Gastrocnemius medialis (tissue), 4 donors: ENCODE measurements at regions not wholly inside any gene's neighbourhood (a gene's known extent, or its start where the extent isn't known, plus 50 kb on each side); places are given as distances from the start of the nearest gene placed in this dataset.

Experiments used
- ATAC-seq, 2 donors: fragments of 150-250 bp; one replicate each; pipeline ENCODE4 v1.9.1; 2016
- DNase-seq, 2 donors: peaks; one replicate each; pipeline ENCODE4 v3.0.0-alpha.2; 2019
- H3K27ac ChIP-seq, 4 donors: fragments of 200-600 bp; sonication (generic); 1 replicate in 1 of 4; 2 replicates in 3 of 4; pipeline ENCODE4 v1.5.1; 2016 to 2018; ENCODE audit warnings: mild to moderate bottlenecking in 2 of 4, moderate library complexity in 1 of 4
- H3K27me3 ChIP-seq, 3 donors: fragments of 200-600 bp; sonication (generic) in 2 of 3; 1 replicate in 1 of 3; 2 replicates in 2 of 3; pipeline versions ENCODE4 v1.5.1 to v1.6.0; 2016 to 2019; ENCODE audit warnings: mild to moderate bottlenecking in 1 of 3, moderate library complexity in 1 of 3
- H3K36me3 ChIP-seq, 2 donors: fragments of 200-600 bp; sonication (generic) in 1 of 2; one replicate each; pipeline ENCODE4 v1.5.1; 2017 to 2018
- H3K4me1 ChIP-seq, 2 donors: fragments of 200-600 bp; sonication (generic) in 1 of 2; one replicate each; pipeline ENCODE4 v1.5.1; 2016 to 2017; ENCODE audit warnings: mild to moderate bottlenecking in 2 of 2
- H3K4me3 ChIP-seq, 4 donors: fragments of 200-600 bp; sonication (generic) in 3 of 4; 1 replicate in 1 of 4; 2 replicates in 3 of 4; pipeline ENCODE4 v1.5.1; 2016 to 2019; ENCODE audit warnings: mild to moderate bottlenecking in 2 of 4
- H3K9me3 ChIP-seq, 3 donors: fragments of 200-600 bp; sonication (generic) in 2 of 3; 1 replicate in 1 of 3; 2 replicates in 2 of 3; pipeline ENCODE4 v1.5.1; 2016 to 2019
- POLR2A ChIP-seq, 2 donors: fragments of 450-650 bp; IDR thresholded peaks; one replicate each; pipeline ENCODE4 v1.6.1; 2017; ENCODE audit warnings: antibody characterized with exemption in 2 of 2, mild to moderate bottlenecking in 2 of 2, moderate library complexity in 2 of 2
- in situ Hi-C, 4 donors: fragments of 200-750 bp; cut with MboI; loops; one replicate each; pipeline versions ENCODE4 v1.15.0 to v1.8.0; 2017; ENCODE audit warnings: low sequenced_read_pairs in 4 of 4
- intact Hi-C: fragments of 100-400 bp; cut with DNase I; formaldehyde crosslinking; loops from one replicate; pipeline ENCODE4 v1.15.1; 2023; ENCODE audit warnings: low total_unique reads
- TF ChIP-seq, protein P1 (sequence below), 5 experiments: fragments of 450-650 bp in 3 of 5; fragments of 200-600 bp in 2 of 5; sonication (generic) in 2 of 5; IDR thresholded peaks in 4 of 5; conservative IDR thresholded peaks in 1 of 5; 1 replicate in 4 of 5; 2 replicates in 1 of 5; pipeline ENCODE4 v1.5.1; 2016 to 2019; ENCODE audit warnings: antibody characterized with exemption in 5 of 5, mild to moderate bottlenecking in 3 of 5, moderate library complexity in 3 of 5

DNA sequence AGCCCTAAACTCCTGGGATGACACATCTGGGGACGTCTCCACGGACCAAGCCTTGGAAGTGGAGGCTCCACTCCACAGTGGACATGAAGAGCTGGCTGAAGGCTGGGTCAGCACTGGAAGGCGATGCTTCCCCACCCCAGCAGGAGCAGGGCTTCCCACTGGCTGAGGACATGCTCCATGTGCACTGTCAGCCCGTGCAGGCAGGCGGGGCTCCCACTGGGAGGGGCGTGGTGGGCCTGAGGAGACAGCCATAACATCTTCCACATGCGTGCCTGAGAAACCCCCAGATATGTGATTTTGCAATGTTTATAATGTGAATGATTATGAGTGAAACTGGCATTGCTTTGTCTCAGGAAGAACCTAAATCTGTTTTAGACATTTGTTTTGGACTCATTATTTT, 231.3 kb downstream of the KLF13 start:
- Histone ChIP-seq H3K27me3 (no peaks in the 10 kb centered on the region), H3K27ac (no peak overlapping the region), H3K4me1 (peaks cover 0 to 5% of the 10 kb centered on the region in 2 donors), H3K36me3 (no peaks in the 10 kb centered on the region), H3K9me3 (no peaks in the 10 kb centered on the region), H3K4me3 (no peak overlapping the region)
- intact Hi-C loops (no loop called here), in situ Hi-C loops (no loop called here)
- no peak for TF ChIP-seq POLR2A (IDR thresholded peaks at IDR 0.05)
- TF ChIP-seq, protein P1, sequence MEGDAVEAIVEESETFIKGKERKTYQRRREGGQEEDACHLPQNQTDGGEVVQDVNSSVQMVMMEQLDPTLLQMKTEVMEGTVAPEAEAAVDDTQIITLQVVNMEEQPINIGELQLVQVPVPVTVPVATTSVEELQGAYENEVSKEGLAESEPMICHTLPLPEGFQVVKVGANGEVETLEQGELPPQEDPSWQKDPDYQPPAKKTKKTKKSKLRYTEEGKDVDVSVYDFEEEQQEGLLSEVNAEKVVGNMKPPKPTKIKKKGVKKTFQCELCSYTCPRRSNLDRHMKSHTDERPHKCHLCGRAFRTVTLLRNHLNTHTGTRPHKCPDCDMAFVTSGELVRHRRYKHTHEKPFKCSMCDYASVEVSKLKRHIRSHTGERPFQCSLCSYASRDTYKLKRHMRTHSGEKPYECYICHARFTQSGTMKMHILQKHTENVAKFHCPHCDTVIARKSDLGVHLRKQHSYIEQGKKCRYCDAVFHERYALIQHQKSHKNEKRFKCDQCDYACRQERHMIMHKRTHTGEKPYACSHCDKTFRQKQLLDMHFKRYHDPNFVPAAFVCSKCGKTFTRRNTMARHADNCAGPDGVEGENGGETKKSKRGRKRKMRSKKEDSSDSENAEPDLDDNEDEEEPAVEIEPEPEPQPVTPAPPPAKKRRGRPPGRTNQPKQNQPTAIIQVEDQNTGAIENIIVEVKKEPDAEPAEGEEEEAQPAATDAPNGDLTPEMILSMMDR (IDR thresholded peaks at IDR 0.05 in 4 of 5, conservative IDR thresholded peaks at IDR 0.05 in 1 of 5) = no peak
- no peak for DNase-seq
- no peak for ATAC-seq

DNA sequence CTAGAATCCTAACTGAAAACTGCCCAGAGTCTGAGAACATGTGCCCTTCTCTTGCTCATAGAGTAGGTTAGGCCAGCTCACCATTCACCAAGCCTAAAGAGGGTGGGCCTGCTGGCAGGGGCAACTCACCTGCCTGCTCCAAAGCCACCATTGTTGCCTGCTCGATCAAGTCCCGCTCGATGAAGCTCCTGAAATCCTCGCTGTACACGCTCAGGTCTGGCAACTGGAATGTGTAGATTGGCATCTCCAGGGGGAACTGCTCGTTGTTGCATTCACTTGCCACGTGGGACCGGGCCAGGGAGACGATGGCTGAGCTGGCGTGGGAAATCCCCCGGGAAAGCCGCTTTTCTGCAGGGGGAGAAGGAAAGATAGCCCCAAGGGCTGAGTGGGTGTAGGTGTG, 232.2 kb downstream of the KLF13 start:
- H3K4me3 ChIP-seq = no peak overlapping the region
- H3K4me1 ChIP-seq = peaks cover 0 to 5% of the 10 kb centered on the region in 2 donors
- in situ Hi-C loops (no loop called here), intact Hi-C loops (no loop called here)
- TF ChIP-seq, protein P1 (IDR thresholded peaks at IDR 0.05 in 4 of 5, conservative IDR thresholded peaks at IDR 0.05 in 1 of 5) = no peak
- no peak for TF ChIP-seq POLR2A (IDR thresholded peaks at IDR 0.05)
- no peaks in the 10 kb centered on the region for H3K27me3 ChIP-seq
- DNase-seq (no peak), ATAC-seq (no peak)
- H3K36me3 ChIP-seq = no peaks in the 10 kb centered on the region
- no peaks in the 10 kb centered on the region for H3K9me3 ChIP-seq
- no peak overlapping the region for H3K27ac ChIP-seq

DNA sequence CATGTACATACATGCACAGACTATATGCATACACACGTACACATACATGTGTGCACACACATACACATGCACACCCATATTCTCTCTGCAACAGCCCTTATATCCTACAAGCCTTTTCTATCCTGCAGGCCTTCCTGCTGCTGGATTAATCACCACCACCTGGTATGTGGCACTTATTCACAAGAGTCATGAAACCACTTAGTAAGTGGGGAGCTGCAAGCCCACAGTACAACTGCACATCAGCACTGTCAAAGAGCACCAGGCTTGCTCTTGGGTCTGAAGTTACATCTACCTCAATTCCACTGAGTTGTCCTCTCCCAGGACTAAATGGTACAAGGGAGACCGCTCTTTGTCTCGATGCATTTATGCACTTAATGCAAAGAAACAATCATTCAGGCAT, 233.2 kb downstream of the KLF13 start:
- no peak for TF ChIP-seq POLR2A (IDR thresholded peaks at IDR 0.05)
- TF ChIP-seq, protein P1 (IDR thresholded peaks at IDR 0.05 in 4 of 5, conservative IDR thresholded peaks at IDR 0.05 in 1 of 5) = no peak
- intact Hi-C loops = no loop called here

DNA sequence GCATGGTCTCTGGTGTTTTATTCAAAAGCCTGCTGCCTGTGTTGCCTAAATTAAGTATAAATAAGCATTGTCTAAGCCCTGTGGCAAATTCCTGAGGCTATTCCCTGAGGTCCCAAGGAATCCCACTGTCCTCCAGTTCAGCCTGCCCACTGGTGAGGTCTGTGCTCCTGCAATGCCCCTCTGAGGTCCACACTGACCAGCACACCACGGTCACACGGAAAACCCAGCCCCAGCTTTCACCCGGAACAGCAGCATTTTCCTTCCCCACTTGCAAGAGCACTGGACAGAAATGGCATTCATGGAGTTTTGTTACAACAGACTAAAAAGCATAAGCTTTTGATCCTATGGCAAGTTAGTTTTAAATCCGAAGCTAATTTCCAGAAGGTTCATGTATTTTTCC, 234.0 kb downstream of the KLF13 start:
- no peak for DNase-seq
- in situ Hi-C loops = no loop called here
- intact Hi-C loops = no loop called here

More for the DNA sequence above, 233.2 kb downstream of the KLF13 start:
- ATAC-seq (no peak), DNase-seq (no peak)
- H3K4me1 ChIP-seq = peaks cover 0 to 1% of the 10 kb centered on the region in 2 donors
- H3K27me3 ChIP-seq = no peaks in the 10 kb centered on the region
- no peak overlapping the region for H3K27ac ChIP-seq
- H3K9me3 ChIP-seq = no peaks in the 10 kb centered on the region
- no peak overlapping the region for H3K4me3 ChIP-seq
- in situ Hi-C loops = no loop called here
- H3K36me3 ChIP-seq = no peaks in the 10 kb centered on the region

More for the DNA sequence above, 234.0 kb downstream of the KLF13 start:
- no peaks in the 10 kb centered on the region for H3K27me3 ChIP-seq
- H3K9me3 ChIP-seq = no peaks in the 10 kb centered on the region
- no peaks in the 10 kb centered on the region for H3K36me3 ChIP-seq
- no peaks in the 10 kb centered on the region for H3K4me1 ChIP-seq
- TF ChIP-seq, protein P1 (IDR thresholded peaks at IDR 0.05 in 4 of 5, conservative IDR thresholded peaks at IDR 0.05 in 1 of 5) = no peak
- TF ChIP-seq POLR2A (IDR thresholded peaks at IDR 0.05) = no peak
- no peak overlapping the region for H3K27ac ChIP-seq
- H3K4me3 ChIP-seq = no peak overlapping the region
- no peak for ATAC-seq
